ENCODE measurements at regions not wholly inside any gene's neighbourhood (a gene's known extent, or its start where the extent isn't known, plus 50 kb on each side); places are given as distances from the start of the nearest gene placed in this dataset.

DNA sequence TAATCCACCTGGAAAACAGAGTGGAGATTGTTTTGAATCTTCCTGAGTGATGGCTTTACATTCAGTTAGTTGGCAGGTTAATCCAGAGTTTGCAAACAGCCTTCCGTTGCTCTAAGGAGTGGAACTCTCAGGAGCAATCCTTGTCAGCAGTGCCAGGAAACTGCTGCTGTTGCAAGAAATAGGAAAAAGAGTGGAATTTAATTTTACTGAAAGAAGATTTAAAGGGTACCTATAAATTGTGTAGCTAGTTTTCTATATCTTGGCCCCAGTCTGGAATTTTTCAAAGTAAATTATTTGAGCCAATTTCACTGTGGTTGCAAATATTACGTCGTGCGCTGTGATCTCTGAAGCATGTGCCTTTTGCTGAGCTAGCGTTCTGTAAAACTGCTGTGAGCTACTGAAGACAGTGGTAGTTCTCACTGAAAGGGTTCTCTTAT lies 55.5 kb upstream of the SLC5A12 start:
- peak; percentile 33 for DNase-seq

DNA sequence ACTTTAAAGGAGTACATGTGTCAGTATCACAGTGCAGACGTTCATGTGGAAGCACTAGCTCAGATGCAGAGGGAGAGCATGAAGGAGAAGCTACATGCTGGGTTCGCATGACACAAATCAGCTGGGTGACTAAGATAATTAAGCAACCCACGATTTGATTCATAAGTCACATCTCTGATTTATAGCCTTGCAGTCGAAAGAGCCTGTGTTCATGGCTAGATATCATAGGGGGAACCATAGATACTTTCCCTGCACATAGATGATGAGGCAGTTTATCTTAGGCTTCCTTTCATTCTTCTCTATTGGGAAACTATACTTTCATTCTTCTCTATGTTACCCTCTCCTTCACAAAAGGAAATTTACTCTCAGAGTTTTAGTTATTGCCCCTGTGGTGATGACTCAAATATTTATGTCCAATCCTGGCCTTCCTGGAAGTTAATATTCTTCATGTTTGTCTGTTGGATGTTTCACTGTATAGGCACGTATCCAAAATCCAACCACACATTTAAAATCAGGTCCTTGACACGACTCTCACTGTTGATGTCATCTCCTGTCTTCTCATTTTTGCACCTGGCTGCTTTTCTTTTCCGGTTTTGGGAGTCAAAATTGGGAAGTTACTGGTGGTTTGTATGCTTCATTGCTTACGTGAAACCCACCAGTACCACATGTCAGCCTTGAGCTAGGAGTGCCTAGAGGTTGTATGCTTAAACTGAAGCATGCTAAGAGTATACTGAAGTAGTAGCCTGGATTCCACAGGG lies 56.3 kb upstream of the SLC5A12 start:
- no peak for DNase-seq

DNA sequence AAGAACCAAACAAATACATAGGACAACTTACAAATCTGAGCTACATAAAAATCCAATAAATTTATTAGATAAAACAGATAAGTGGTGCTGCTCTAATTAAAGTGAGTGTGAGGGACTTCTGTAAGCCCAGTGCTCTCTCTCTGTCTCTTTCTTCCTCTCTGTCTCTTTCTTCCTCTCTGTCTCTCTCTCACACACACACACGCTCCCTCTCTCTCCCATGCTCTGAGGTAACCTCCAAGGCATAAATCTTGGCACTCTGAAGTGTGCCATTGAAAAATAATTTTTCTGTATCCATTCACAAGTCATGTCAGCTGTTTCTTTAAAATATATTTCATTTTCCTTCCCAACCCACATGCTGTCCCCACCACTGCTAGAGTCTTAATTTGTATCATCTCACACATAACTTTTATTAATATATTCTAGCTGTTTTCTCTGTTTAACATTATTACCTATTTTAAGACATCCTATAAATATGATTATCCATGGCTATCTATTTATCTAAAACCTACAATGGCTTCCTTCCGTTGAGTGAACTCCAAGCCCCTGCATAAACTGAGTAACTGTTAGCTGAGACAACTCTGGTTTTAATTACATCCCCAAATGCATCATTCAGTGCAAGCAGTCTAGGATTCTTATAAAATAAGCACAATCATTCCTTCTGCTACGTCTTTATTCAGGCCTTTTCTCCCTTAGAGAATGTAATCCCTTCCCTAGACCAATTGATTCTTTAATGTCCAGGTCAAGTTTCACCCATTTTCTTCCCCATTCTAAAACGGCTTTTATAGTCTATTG lies 57.4 kb upstream of the SLC5A12 start:
- DNase-seq, result no peak

DNA sequence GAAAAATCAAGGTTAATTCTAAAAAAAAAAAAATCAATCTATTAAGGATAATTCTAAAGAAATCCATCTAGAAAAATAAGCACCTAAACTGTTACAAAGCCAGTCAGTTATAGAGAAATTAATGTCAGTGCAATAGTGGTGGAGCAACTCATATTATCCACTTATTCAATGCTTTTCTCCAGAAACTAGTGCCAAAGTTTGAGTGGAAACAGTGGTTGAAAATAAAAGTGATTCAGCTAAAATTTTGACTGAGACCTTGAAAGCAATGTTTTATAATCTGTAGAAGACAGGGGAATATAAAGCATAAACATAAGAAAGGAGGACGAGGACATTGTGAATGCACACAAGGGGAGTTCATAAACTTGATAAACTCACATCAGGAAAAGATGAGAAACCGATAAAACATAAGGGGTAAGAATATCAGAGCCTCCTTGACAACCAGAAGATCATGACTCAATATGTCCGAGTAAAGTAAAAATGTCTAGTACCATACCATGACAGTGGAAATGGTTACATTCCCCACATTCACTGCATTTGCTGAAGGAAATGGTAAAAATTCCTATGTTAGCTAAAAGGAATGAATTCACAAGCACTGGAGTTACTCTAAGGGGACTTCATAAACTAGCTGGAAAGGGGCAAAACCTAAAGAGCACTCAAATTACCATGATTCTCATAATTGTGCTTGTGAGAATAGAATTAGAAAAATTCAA lies 58.7 kb upstream of the SLC5A12 start:
- DNase-seq, result no peak

DNA sequence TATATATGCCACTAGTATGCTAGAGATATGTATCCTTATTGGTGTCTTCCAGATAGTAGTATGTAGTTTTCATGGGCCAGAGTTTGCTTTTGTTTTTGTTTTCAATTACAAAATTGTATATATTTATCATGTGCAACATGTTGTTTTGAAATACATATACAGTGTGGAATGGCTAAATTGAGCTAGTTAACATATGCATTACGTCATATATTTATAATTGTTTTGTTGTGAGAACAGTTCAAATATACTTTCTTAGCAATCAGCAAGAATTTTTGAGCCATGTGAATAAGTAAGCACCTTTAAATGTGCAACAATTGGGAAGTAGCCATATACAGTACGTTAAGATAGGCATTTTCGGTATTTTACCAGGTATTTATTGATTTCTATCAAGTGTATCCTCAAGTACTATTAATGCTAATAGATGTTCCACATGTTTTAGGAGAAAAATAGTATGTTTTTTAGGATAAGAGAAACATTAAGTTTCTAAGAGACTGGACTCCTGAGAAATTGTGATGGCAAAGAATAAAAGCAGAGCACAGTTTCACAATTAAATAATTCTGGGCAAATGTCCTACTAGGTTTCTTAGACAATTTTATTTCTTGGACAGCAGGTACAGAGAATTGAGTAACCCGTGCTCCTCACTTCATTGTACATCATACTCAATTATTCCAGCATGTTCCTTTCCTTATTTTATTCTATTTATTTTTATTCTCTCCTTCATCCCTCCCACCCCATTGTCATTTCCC lies 60.5 kb upstream of the SLC5A12 start:
- no peak for DNase-seq

DNA sequence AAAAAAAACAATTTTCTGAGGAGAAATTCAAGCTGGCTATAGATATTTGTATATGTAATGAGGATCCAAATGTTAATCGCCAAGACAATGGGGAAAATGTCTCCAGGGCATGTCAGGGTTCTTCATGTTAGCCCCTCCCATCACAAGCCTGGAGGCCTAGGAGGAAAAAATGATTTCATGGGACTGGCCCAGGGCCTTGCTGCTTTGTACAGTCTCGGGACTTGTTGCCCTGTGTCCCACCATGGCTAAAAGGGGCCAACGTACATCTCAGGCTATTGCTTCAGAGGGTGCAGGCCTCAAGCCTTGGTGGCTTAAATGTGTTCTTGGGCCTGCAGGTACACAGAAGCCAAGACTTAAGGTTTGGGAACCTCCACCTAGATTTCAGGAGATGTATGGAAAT lies 62.1 kb upstream of the SLC5A12 start:
- DNase-seq, result no peak

DNA sequence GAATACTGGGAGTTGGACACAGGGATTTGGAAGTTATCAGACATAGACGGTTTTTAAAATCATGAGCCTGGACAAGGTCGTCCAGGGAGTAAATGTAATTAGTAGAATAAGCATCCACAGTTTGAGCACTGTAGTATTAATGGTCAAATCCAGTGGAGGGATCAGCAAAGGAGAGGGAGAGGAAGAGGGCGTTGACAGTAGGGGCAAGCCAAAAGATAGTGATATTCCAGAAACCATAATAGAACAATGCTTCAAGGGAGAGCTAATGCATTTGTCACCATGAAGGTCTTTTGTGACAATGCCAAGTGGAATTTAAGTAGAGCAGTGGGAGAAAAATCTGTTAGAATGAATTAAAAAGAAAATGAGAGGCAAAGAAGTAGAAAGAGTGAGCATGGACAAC lies 68.9 kb upstream of the SLC5A12 start:
- DNase-seq, result no peak

DNA sequence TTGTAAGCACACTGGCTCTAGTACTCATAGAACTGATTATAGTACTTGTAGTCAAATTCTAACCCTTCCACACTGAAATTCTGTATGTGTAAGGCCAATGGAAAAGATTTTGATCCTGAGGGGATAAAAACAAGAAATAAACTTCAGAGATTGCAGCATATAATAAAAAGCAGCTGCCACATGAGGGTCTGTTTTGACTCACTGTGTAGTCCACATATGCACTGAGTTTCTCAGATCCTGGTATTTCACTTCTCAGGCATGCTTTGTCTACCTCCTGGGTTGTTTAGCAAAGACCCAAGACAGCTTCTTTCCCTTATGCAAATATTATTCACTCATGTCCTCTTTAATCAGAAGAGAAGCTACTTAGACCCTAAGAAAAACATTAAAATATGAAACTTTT lies 71.1 kb upstream of the SLC5A12 start:
- DNase-seq, result no peak

DNA sequence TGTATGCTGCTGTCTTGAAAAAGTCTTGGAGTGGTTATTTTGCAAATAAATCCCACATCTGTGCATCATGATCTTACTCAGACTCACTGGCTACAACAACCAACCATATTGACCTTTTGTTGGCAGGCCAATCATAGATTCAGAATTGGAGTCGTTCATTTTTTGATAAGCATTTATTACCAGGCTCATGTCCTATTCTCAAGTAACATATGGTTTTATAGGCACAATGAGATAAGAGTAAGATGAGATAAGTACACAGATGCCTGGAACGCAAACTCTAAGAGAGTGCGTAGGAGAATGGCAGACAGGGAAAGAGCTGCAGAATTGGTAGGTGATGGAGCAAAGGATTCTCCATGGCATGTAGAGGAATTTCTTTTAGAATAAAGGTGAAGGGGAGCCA lies 71.6 kb upstream of the SLC5A12 start:
- DNase-seq, result no peak

DNA sequence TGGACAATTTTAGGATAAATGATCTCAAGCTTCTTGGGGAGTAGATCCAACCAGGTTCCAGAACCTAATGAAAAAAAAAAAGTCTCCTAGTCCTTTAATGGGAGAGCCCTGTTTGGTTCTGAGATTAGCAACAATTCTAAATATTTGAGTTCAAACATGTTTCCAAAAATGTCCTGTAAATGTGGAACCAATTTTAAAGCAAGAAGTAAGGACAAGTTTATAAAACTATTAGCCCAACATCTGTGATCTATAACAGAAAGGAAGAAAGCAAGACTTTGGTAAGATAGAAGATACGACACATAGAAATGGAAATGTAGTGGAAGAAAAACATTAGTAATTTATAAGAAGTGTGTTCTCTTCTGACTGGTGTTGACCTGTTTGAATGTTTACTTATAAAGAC lies 79.7 kb upstream of the SLC5A12 start:
- no peak for DNase-seq

DNA sequence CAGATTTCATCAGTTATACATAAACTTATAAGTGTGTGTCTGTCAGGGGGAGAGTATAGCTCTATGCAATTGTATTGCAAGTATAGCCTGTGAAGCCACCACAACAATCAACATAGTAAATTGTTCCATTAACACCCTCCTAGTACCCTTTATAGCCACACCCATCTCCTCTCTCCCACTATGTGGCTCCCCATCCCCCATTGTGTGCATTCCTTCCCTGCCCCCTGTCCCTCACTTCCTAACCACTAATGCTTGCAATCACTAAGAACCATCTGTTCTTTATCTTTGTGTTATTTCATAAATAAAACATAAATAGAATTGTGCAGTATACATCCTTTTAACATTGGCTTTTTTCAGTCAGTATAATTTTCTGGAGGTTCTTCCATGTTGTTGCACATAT lies 83.1 kb upstream of the SLC5A12 start:
- DNase-seq, result no peak

DNA sequence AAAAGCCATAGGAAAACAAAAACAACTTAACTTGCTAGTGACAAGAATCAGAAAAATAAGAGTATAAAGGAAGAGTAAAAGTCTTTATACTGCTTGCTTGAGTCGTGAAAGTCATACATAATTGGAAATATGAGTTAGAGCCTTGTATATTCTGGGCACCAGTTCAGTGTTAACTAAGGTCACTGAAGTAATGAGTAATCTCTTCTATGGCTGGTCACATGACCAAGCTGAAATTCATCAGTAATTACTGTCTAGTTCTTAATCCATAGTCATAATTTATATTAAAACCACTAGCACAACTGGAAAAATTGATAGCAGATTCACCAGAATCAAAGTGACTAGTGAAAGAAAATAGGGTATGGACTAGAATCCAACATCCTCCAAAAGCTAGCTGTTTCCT lies 84.4 kb upstream of the SLC5A12 start:
- DNase-seq, result no peak

DNA sequence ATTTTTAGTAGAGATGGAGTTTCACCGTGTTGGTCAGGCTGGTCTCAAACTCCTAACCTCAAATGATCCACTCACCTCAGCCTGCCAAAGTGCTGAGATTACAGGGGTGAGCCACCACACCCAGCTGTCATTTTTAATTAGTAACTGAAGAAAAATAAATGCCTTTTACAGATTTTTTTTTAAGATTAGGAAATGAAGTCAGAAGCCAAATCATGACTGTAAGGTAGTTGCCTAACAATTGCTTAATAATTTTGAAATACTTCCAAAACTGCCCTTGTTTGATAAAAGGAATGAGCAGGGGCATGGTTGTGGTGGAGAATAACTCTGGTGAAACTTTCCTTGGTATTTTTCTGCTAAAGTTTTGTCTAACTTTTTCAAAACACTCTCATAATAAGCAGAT lies 98.9 kb upstream of the SLC5A12 start:
- no peak for DNase-seq

DNA sequence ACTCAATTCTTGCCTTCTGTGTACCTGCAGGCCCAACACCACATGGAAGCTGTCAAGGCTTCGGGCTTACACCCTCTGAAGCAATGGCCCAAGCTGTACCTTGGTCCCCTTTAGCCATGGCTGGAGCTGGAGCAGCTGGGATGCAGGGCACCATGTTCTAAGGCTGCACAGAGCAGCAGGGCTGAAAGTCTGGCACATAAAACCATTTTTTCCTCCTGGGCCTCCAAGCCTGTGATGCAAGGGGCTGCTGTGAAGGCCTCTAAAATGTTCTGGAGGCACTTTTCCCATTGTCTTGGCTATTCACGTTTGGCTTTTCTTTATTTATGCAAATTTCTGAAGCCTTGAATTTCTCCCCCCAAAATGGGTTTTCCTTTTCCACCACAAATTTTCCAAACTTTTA lies 102.1 kb upstream of the SLC5A12 start:
- no peak for DNase-seq

DNA sequence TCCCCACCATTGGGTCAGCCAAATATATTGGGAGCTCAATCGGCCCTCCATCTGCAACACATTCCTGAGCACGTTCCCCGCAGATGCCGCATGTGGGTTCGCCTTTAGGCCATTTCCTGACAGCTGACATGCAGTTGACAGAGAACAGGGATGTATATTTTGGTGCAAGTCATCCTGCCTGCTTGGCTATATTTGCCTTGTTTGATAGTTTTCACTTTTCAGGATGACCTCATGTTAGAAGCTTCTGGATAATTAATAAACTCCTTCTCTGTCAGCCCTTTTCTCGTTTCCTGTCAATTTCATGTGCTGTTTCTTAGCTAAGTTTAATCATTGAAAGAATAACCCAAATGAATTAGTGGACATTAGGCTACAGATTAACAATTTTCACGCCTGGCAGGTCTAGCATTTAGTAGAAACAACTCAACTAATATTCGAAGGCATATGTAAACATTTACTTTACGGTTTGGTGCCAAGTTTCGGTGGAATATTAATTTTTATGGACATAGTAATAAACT lies 105.8 kb upstream of the SLC5A12 start:
- DNase-seq, result no peak

DNA sequence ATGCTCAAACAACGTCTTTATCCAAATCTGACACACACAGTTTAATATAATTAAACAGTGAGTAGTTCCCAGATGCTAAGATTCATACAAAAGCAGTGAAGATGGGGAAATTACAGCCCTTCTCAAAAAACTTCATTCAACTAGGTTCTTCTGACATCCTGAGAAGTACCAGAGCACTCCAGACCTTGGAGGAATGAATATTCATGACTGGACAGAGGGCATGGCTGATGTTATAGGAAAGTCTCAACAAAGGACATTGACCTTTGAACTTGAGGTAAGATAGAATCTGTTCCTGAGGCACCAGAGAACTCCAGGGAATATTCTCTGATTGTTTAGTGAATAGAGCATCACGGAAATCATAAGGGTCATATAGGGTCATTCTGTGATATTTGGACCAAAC lies 106.4 kb upstream of the SLC5A12 start:
- no peak for DNase-seq

DNA sequence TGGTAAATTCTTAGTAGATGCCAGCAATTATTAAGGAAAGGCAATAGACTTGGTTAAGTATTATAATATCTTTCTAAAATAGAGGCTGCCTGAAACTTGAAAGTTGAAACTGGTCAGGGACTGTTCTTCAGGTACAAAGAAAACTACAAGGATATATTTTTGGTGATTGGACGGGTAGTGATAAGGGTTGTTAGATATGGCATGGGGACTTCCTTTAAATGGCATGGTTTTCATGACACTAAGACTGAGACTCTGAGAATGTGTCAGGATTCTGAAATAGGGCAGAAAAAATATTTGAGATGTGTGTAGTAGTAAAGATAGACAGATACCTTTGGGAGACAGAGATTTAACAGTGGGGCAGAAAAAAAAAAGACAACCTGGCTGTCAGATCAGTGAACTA lies 108.4 kb upstream of the SLC5A12 start:
- no peak for DNase-seq

DNA sequence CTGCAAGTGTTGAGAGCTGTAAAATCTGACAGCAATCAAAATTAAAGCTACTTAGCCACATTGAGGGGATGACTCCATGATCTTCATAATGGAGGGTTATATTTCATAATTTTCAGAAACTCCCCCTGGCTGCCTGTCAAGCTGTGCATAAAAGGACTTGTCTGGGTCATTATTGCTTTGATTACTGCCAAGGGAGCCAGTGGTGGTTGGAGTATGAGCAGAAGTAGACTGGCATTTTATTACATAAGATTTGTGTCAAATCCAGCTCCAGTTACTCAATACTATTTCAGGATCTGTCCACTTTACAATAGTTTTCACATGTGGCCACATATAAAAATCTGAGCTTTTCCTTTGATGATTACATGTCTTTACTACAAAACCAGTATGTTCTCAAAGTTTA lies 108.9 kb upstream of the SLC5A12 start:
- DNase-seq, result no peak

DNA sequence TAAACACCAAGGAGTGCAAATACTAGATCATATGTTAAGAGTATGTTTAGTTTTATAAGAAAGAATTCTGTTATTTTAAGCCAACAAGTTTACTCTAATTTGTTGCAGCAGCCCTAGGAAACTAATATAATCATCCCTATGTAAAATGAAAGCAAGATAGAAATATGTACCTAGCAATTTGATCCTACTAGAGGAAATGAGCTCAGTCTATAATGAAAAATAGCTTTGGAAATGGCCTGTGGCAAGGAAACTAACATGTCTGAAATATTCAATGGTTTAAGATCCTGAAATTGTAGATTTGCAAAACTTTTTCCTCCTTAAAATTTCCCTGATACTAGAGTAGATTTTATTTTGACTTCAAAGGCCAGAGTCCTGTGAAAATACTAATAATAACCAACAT lies 112.7 kb upstream of the SLC5A12 start:
- DNase-seq, result no peak

DNA sequence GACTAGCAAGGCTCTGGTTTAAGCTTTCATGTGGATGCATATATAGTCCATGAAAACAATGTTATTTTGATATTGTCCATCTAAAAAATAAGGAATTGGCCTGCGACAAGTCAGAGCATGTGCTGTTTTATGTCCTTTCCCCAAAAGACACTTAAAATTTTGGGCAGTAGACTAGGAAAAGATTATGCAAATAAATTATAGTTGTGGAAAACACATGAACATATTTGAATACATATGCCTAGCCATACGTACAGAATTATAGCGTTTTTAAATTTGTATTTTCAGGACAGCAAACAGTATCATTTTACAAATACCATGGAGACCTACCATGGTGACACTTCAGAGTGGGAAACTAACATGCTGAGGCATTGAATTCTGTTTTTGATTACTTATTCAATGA lies 113.8 kb upstream of the SLC5A12 start:
- DNase-seq, result no peak

DNA sequence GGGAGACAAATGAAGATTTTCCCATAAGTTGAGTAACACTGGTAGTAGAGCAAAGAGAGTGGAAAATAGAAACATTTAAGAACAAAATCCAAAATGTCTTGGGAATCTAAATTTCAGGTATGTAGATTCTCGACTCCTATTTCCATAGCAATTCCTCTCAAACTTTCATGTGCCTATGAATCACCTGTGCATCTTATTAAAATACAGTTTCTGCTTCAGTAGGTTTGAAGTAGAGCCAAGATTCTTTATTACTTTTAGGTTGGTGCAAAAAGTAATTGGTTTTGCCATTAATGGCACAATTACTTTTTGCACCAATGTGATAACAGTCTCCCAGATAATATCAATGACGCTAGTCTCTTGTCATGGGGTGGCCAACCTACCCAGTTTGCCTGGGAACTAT lies 115.3 kb upstream of the SLC5A12 start:
- no peak for DNase-seq
